ENCODE measurements at regions not wholly inside any gene's neighbourhood (a gene's known extent, or its start where the extent isn't known, plus 50 kb on each side); places are given as distances from the start of the nearest gene placed in this dataset.

DNA sequence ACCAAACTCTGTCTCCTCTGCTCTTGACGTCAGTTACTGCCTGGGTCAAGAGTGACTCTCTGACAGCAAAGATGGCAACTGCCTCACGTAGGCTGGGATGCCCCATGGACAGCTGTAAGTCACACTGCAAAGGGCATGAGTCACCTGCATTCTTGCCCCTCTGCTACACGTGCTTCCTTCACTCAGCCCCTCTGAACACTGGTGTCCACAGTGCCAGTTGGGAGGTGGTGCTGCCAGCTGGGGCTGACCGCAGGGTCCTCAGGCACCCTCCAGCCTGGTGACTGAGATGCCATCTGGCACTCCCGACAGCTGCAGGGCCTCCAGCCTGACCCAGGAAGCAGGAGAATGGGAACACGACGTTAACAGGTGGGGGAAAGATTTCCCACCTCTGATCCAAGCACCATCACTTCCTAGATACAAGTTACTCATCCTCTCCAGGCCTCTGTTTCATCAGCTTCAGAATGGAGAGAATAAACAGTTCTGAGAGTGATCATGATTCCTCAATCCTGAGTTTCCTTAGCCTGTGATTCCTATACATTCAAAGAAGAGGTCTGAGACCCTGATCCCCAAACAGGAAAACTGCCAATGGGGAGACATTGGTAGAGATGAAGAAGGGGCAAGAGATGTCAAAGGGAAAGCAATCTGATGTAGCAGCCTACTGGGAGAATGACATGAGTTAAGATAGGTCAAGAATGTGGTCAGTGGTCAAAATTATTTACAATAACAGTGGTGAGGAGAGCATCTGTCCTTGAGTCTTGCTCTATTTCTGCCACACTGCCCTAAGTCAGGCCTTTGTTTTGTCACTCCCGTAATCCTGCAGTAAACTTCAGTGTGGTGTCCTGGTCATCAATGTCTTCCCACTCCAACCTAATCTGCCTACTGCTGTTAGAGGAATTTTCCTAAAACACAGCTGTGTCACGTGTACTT, 86.1 kb upstream of the BCL6 start:
- peak overlapping the region in 4 of 6 donors; percentile 14 to 42 (median 32) for H3K27ac Mint-ChIP-seq
- peak overlapping the region in 1 of 5 donors; percentile 20 for H3K4me3 Mint-ChIP-seq
- peaks cover 0 to 6% (median 0%) of the 10 kb centered on the region in 3 donors for H3K36me3 Mint-ChIP-seq
- peaks cover 30 to 45% of the 10 kb centered on the region in 2 donors for H3K4me1 Mint-ChIP-seq
- peaks cover 0 to 7% (median under 1%) of the 10 kb centered on the region in 6 donors for H3K9me3 Mint-ChIP-seq
- DNase-seq: no peak
- peaks cover 5 to 6% (median 5%) of the 10 kb centered on the region in 3 donors for H3K27me3 Mint-ChIP-seq (ENCODE audit: low read depth in 3 of 3)

GRCh38 chr3:187832202-187832601, 86.9 kb upstream of the BCL6 start:
- DNase-seq: no peak
- H3K9me3 Mint-ChIP-seq: peaks cover 0 to 7% (median under 1%) of the 10 kb centered on the region in 6 donors
- no peak overlapping the region for H3K4me3 Mint-ChIP-seq
- H3K4me1 Mint-ChIP-seq: peaks cover 30 to 45% of the 10 kb centered on the region in 2 donors
- peaks cover 0 to 6% (median 0%) of the 10 kb centered on the region in 3 donors for H3K36me3 Mint-ChIP-seq
- peak overlapping the region in 1 of 6 donors; percentile 42 for H3K27ac Mint-ChIP-seq
- H3K27me3 Mint-ChIP-seq (ENCODE audit: low read depth in 3 of 3): peaks cover 5 to 6% (median 5%) of the 10 kb centered on the region in 3 donors

GRCh38 chr3:187833375-187833774, 88.1 kb upstream of the BCL6 start:
- Mint-ChIP-seq H3K27ac (no peak overlapping the region), H3K4me3 (no peak overlapping the region), H3K27me3 (ENCODE audit: low read depth in 3 of 3) (peaks cover 5 to 9% (median 5%) of the 10 kb centered on the region in 3 donors), H3K4me1 (peaks cover 22 to 38% of the 10 kb centered on the region in 2 donors), H3K36me3 (peaks cover 0 to 6% (median 0%) of the 10 kb centered on the region in 3 donors), H3K9me3 (peaks cover 0 to 7% (median under 1%) of the 10 kb centered on the region in 6 donors)
- no peak for DNase-seq

- Mint-ChIP-seq H3K27me3 (ENCODE audit: low read depth in 3 of 3) (peaks cover 5 to 6% (median 5%) of the 10 kb centered on the region in 3 donors), H3K36me3 (peaks cover 0 to 6% (median 0%) of the 10 kb centered on the region in 3 donors), H3K9me3 (peaks cover 0 to 7% (median under 1%) of the 10 kb centered on the region in 6 donors), H3K4me3 (no peak overlapping the region), H3K4me1 (peaks cover 16 to 32% of the 10 kb centered on the region in 2 donors), H3K27ac (peak overlapping the region in 1 of 6 donors; percentile 16)
- no peak for DNase-seq
Measured at GRCh38 chr3:187833799-187834578, 88.7 kb upstream of the BCL6 start.

- peaks cover 2 to 7% of the 10 kb centered on the region in 2 donors for H3K4me1 Mint-ChIP-seq
- peaks cover 0 to 6% (median 0%) of the 10 kb centered on the region in 3 donors for H3K36me3 Mint-ChIP-seq
- DNase-seq: no peak
- H3K4me3 Mint-ChIP-seq: no peak overlapping the region
- peaks cover 2 to 5% (median 4%) of the 10 kb centered on the region in 3 donors for H3K27me3 Mint-ChIP-seq (ENCODE audit: low read depth in 3 of 3)
- peaks cover 0 to 7% (median under 1%) of the 10 kb centered on the region in 6 donors for H3K9me3 Mint-ChIP-seq
- H3K27ac Mint-ChIP-seq: no peak overlapping the region
Measured at GRCh38 chr3:187836823-187837770, 91.8 kb upstream of the BCL6 start.

GRCh38 chr3:187838016-187838540, 92.8 kb upstream of the BCL6 start:
- Mint-ChIP-seq H3K4me3 (no peak overlapping the region), H3K4me1 (no peaks in the 10 kb centered on the region), H3K27me3 (ENCODE audit: low read depth in 3 of 3) (peaks cover 2 to 8% (median 4%) of the 10 kb centered on the region in 3 donors), H3K9me3 (peaks cover 0 to 7% (median under 1%) of the 10 kb centered on the region in 6 donors), H3K36me3 (peaks cover 0 to 6% (median 0%) of the 10 kb centered on the region in 3 donors), H3K27ac (no peak overlapping the region)
- DNase-seq: no peak

DNA sequence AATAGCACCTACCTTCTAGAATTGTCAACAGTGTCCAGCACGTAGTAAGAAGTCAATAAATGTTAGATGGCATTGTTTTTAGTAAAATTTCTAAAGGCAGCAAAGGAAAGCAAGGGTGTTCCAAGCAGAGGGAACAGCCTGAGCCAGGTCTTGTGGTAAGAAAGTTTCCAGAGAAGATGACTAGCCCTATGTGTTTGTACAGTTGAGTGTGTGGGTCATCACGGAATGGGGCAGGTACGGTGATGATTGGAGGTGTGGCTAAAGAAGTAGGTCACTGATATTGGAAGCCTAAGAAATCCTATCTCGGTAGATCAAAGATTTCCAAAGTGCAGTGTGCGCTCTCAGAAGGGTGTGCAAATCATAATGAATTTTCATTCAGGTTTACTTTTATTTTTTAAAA, 94.2 kb upstream of the BCL6 start:
- Mint-ChIP-seq H3K36me3 (peaks cover 0 to 6% (median 0%) of the 10 kb centered on the region in 3 donors), H3K9me3 (peaks cover 0 to 7% (median under 1%) of the 10 kb centered on the region in 6 donors), H3K27me3 (ENCODE audit: low read depth in 3 of 3) (peaks cover 2 to 6% (median 4%) of the 10 kb centered on the region in 3 donors), H3K27ac (no peak overlapping the region), H3K4me3 (no peak overlapping the region), H3K4me1 (no peaks in the 10 kb centered on the region)
- DNase-seq: no peak

DNA sequence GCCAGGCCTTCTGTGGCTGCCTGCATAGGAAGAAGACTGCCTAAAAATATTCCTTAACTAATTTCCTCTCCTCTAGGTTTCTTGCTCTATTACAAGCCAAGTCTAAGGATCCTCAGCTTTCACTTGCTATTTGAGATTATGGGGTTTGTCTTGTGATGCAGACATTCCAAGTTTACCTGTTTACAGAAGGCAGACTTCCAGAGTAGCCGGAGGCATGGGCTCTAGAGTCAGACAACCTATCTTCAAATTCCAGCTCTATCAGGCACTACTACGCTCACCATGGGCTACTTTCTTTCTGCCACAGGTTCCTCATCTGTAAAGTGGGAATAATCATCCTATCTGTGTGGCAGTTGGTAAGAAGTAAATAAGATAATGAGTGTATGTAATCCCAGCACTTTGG, 95.6 kb upstream of the BCL6 start:
- peaks cover 0 to 4% (median 2%) of the 10 kb centered on the region in 3 donors for H3K27me3 Mint-ChIP-seq (ENCODE audit: low read depth in 3 of 3)
- H3K9me3 Mint-ChIP-seq: no peaks in the 10 kb centered on the region
- no peak overlapping the region for H3K4me3 Mint-ChIP-seq
- H3K27ac Mint-ChIP-seq: no peak overlapping the region
- DNase-seq: no peak
- H3K4me1 Mint-ChIP-seq: no peaks in the 10 kb centered on the region
- no peaks in the 10 kb centered on the region for H3K36me3 Mint-ChIP-seq

GRCh38 chr3:187841560-187841959, 96.3 kb upstream of the BCL6 start:
- Mint-ChIP-seq H3K27ac (no peak overlapping the region), H3K9me3 (no peaks in the 10 kb centered on the region), H3K36me3 (no peaks in the 10 kb centered on the region), H3K4me1 (no peaks in the 10 kb centered on the region), H3K4me3 (no peak overlapping the region), H3K27me3 (ENCODE audit: low read depth in 3 of 3) (peaks cover 0 to 4% (median 2%) of the 10 kb centered on the region in 3 donors)
- no peak for DNase-seq

GRCh38 chr3:187843654-187844053, 98.4 kb upstream of the BCL6 start:
- no peaks in the 10 kb centered on the region for H3K4me1 Mint-ChIP-seq
- H3K9me3 Mint-ChIP-seq: no peaks in the 10 kb centered on the region
- H3K4me3 Mint-ChIP-seq: no peak overlapping the region
- peaks cover 0 to 2% (median 2%) of the 10 kb centered on the region in 3 donors for H3K27me3 Mint-ChIP-seq (ENCODE audit: low read depth in 3 of 3)
- no peak for DNase-seq
- no peaks in the 10 kb centered on the region for H3K36me3 Mint-ChIP-seq
- no peak overlapping the region for H3K27ac Mint-ChIP-seq

DNA sequence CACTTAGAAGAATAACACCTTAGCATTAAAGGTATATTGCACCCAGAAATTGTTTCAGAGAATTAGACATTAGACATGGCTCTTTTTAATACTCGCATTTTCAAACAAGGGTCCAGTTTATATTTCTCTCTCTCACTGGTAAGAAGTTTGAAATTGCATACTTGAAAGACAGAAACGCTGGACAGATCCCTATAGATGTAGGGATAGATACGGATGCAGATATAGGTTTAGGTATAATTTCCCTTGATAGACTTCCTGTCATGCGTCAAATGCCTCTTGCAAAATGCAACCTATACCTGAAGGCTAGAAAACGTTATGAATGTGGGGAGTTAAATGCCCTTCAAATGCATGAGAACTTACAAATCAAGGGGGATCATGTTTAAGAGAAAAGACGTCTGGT, 99.4 kb upstream of the BCL6 start:
- H3K27ac Mint-ChIP-seq: no peak overlapping the region
- DNase-seq: no peak
- H3K9me3 Mint-ChIP-seq: no peaks in the 10 kb centered on the region
- peaks cover 2% of the 10 kb centered on the region in 2 donors for H3K4me1 Mint-ChIP-seq
- no peak overlapping the region for H3K4me3 Mint-ChIP-seq
- H3K36me3 Mint-ChIP-seq: no peaks in the 10 kb centered on the region
- H3K27me3 Mint-ChIP-seq (ENCODE audit: low read depth in 3 of 3): peaks cover 0 to 2% (median 0%) of the 10 kb centered on the region in 3 donors

DNA sequence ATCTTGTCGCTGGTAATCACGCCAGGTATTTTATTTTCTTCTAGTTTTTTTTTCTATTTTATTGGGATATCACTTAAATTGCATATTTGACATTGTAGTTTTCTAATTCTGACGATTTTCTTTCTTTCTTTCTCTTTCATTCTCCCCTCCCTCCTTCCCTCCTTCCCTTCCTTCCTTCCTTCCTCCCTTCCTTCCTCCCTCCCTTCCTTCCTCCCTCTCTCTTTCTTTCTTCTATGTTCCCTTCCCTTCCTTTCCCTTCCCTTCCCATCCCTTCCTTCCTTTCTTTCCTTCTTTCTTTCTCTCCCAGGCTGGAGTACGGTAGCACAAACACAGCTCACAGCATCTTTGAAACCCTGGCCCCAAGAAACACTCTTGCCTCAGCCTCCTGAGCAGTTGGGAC, 100.6 kb upstream of the BCL6 start:
- Mint-ChIP-seq H3K27ac (no peak overlapping the region), H3K4me1 (peaks cover 13% of the 10 kb centered on the region in 2 donors), H3K27me3 (ENCODE audit: low read depth in 3 of 3) (peaks cover 0 to 2% (median 0%) of the 10 kb centered on the region in 3 donors), H3K4me3 (no peak overlapping the region), H3K36me3 (peaks cover 0 to 3% (median 0%) of the 10 kb centered on the region in 3 donors), H3K9me3 (no peaks in the 10 kb centered on the region)
- no peak for DNase-seq

Measured in immature natural killer cell (primary cell).